ENCODE measurements at regions not wholly inside any gene's neighbourhood (a gene's known extent, or its start where the extent isn't known, plus 50 kb on each side); places are given as distances from the start of the nearest gene placed in this dataset.

DNA sequence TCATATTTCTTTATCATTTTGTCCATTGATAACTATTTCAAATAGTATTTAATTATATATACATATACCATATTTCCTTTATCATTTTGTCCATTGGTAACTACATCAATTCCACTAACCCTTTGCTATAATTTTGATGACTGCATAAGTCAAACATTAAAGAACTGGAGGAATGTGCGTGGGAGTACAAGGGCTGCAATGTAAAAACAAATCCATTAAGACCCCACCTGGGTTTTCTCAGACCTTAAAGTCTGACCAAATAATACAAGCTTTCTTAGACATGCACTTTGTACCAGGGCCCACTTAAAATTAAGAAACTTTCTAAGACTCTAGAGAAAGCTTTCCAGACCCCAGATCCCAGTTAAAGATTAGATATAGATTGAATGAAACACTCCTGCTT, 1622.4 kb upstream of the PCDH10 start:
- Histone ChIP-seq H3K9me1 (ENCODE audit: control insufficient read depth, extremely low read depth, insufficient read depth, low read length) (no peaks in the 10 kb centered on the region), H2AFZ (ENCODE audit: control insufficient read depth, low read length) (no peak overlapping the region), H4K20me1 (ENCODE audit: control insufficient read depth, extremely low read depth, insufficient read depth, low read length) (no peaks in the 10 kb centered on the region), H3K27me3 (ENCODE audit: control insufficient read depth, extremely low read depth, insufficient read depth, low read length) (no peaks in the 10 kb centered on the region), H3K4me1 (ENCODE audit: control insufficient read depth, extremely low read depth, insufficient read depth, low read length) (no peaks in the 10 kb centered on the region), H3K27ac (ENCODE audit: control insufficient read depth, insufficient read depth, low read length) (no peak overlapping the region), H3K4me2 (ENCODE audit: control insufficient read depth, extremely low read depth, insufficient read depth, low read depth, low read length) (no peak overlapping the region), H3K36me3 (ENCODE audit: control insufficient read depth in 2 of 2, extremely low read depth in 1 of 2, insufficient read depth in 2 of 2, low read length in 2 of 2) (no peaks in the 10 kb centered on the region), H3K79me2 (ENCODE audit: control insufficient read depth, insufficient read depth, low read length) (no peaks in the 10 kb centered on the region), H3K4me3 (ENCODE audit: control insufficient read depth in 2 of 3, extremely low read depth in 1 of 3, insufficient read depth in 2 of 3, low read depth in 1 of 3, low read length in 3 of 3) (no peak overlapping the region), H3K9ac (ENCODE audit: control insufficient read depth, extremely low read depth, insufficient read depth, low read length) (no peak overlapping the region), H3K9me3 (ENCODE audit: control insufficient read depth, low read depth, low read length) (no peaks in the 10 kb centered on the region)
- DNase-seq (ENCODE audit: low read depth, low spot score) = no peak
- no peak for TF ChIP-seq EZH2 (IDR thresholded peaks at IDR 0.05; ENCODE audit: low read length)
- no peak for TF ChIP-seq CTCF (optimal IDR thresholded peaks at IDR 0.05 in 1 of 3, IDR thresholded peaks at IDR 0.05 in 1 of 3, conservative IDR thresholded peaks at IDR 0.05 in 1 of 3; ENCODE audit: extremely low read depth in 1 of 3, insufficient read depth in 2 of 3, low read length in 3 of 3)
- FAIRE-seq = no peak
- dilution Hi-C loops (cut with MboI; ENCODE audit: extremely low pct_ligation_motif_present, low sequenced_read_pairs) = no loop called here

GRCh38 chr4:131531087-131531486, 1618.0 kb upstream of the PCDH10 start:
- no peak for FAIRE-seq
- no peaks in the 10 kb centered on the region for H3K9me3 ChIP-seq (ENCODE audit: control insufficient read depth, low read depth, low read length)
- dilution Hi-C loops (cut with MboI; ENCODE audit: extremely low pct_ligation_motif_present, low sequenced_read_pairs) = no loop called here
- H4K20me1 ChIP-seq (ENCODE audit: control insufficient read depth, extremely low read depth, insufficient read depth, low read length) = no peaks in the 10 kb centered on the region
- no peak overlapping the region for H3K27ac ChIP-seq (ENCODE audit: control insufficient read depth, insufficient read depth, low read length)
- no peak overlapping the region for H3K4me3 ChIP-seq (ENCODE audit: control insufficient read depth in 2 of 3, extremely low read depth in 1 of 3, insufficient read depth in 2 of 3, low read depth in 1 of 3, low read length in 3 of 3)
- TF ChIP-seq CTCF (optimal IDR thresholded peaks at IDR 0.05 in 1 of 3, IDR thresholded peaks at IDR 0.05 in 1 of 3, conservative IDR thresholded peaks at IDR 0.05 in 1 of 3; ENCODE audit: extremely low read depth in 1 of 3, insufficient read depth in 2 of 3, low read length in 3 of 3) = no peak
- TF ChIP-seq EZH2 (IDR thresholded peaks at IDR 0.05; ENCODE audit: low read length) = no peak
- no peaks in the 10 kb centered on the region for H3K9me1 ChIP-seq (ENCODE audit: control insufficient read depth, extremely low read depth, insufficient read depth, low read length)
- no peak overlapping the region for H2AFZ ChIP-seq (ENCODE audit: control insufficient read depth, low read length)
- DNase-seq (ENCODE audit: low read depth, low spot score) = no peak
- no peaks in the 10 kb centered on the region for H3K27me3 ChIP-seq (ENCODE audit: control insufficient read depth, extremely low read depth, insufficient read depth, low read length)
- no peaks in the 10 kb centered on the region for H3K79me2 ChIP-seq (ENCODE audit: control insufficient read depth, insufficient read depth, low read length)
- H3K36me3 ChIP-seq (ENCODE audit: control insufficient read depth in 2 of 2, extremely low read depth in 1 of 2, insufficient read depth in 2 of 2, low read length in 2 of 2) = no peaks in the 10 kb centered on the region
- H3K4me2 ChIP-seq (ENCODE audit: control insufficient read depth, extremely low read depth, insufficient read depth, low read depth, low read length) = no peak overlapping the region
- no peaks in the 10 kb centered on the region for H3K4me1 ChIP-seq (ENCODE audit: control insufficient read depth, extremely low read depth, insufficient read depth, low read length)
- H3K9ac ChIP-seq (ENCODE audit: control insufficient read depth, extremely low read depth, insufficient read depth, low read length) = no peak overlapping the region
